ENCODE measurements at regions not wholly inside any gene's neighbourhood (a gene's known extent, or its start where the extent isn't known, plus 50 kb on each side); places are given as distances from the start of the nearest gene placed in this dataset.

DNA sequence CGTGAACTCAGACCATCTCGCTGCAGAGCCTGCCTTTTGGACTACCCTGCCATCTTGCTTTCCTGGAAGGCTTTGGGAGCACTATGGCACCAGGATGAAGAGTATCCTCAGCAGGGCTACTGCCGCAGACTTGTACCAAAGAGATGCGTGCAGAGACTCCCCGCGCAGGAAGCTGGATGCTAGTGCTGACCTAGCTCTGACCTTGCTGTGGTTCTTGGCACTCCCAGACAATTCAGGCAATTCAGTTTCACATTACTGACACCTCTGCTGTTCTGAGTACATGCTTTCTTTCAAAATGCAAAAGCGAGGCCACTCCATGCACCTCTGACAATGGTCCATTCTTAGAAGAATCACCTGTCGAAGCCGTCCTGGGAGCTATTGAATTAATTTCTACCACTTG lies 251.5 kb upstream of the MEX3C start:
- no peak for TF ChIP-seq DPF2 (IDR thresholded peaks at IDR 0.05)
- TF ChIP-seq CBFB (CRISPR knock-in tag; IDR thresholded peaks at IDR 0.05), result no peak
- TF ChIP-seq, protein P1, sequence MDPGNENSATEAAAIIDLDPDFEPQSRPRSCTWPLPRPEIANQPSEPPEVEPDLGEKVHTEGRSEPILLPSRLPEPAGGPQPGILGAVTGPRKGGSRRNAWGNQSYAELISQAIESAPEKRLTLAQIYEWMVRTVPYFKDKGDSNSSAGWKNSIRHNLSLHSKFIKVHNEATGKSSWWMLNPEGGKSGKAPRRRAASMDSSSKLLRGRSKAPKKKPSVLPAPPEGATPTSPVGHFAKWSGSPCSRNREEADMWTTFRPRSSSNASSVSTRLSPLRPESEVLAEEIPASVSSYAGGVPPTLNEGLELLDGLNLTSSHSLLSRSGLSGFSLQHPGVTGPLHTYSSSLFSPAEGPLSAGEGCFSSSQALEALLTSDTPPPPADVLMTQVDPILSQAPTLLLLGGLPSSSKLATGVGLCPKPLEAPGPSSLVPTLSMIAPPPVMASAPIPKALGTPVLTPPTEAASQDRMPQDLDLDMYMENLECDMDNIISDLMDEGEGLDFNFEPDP (CRISPR knock-in tag; IDR thresholded peaks at IDR 0.05), result no peak
- no peak for TF ChIP-seq ZNF124 (CRISPR knock-in tag; IDR thresholded peaks at IDR 0.05)
- no peak for TF ChIP-seq POLR2A (conservative IDR thresholded peaks at IDR 0.05)

Measured in K562 (cell line).